ENCODE measurements at regions not wholly inside any gene's neighbourhood (a gene's known extent, or its start where the extent isn't known, plus 50 kb on each side); places are given as distances from the start of the nearest gene placed in this dataset.
"Not testable (repeated sequence)": the region's sequence is repeated elsewhere in the genome, so short reads cannot be mapped to it uniquely, and the experiment has no call there.

- Mint-ChIP-seq H3K36me3 (ENCODE audit: low read depth) (no peaks in the 10 kb centered on the region), H3K4me3 (no peak overlapping the region), H3K4me1 (no peaks in the 10 kb centered on the region), H3K9me3 (no peaks in the 10 kb centered on the region), H3K27ac (no peak overlapping the region), H3K27me3 (no peaks in the 10 kb centered on the region)
- no peak for ATAC-seq (replicated peaks)
Observed at GRCh38 chr4:149247164-149247563, 568.5 kb downstream of the IQCM start.

GRCh38 chr4:149245333-149245732, 570.3 kb downstream of the IQCM start:
- no peak overlapping the region for H3K27ac Mint-ChIP-seq
- no peak overlapping the region for H3K4me3 Mint-ChIP-seq
- no peaks in the 10 kb centered on the region for H3K36me3 Mint-ChIP-seq (ENCODE audit: low read depth)
- H3K4me1 Mint-ChIP-seq = no peaks in the 10 kb centered on the region
- no peak for ATAC-seq (replicated peaks)
- no peaks in the 10 kb centered on the region for H3K9me3 Mint-ChIP-seq
- no peaks in the 10 kb centered on the region for H3K27me3 Mint-ChIP-seq

GRCh38 chr4:149238097-149238496, 577.5 kb downstream of the IQCM start:
- Mint-ChIP-seq H3K36me3 (ENCODE audit: low read depth) (no peaks in the 10 kb centered on the region), H3K9me3 (no peaks in the 10 kb centered on the region), H3K27me3 (no peaks in the 10 kb centered on the region), H3K4me1 (no peaks in the 10 kb centered on the region), H3K27ac (no peak overlapping the region), H3K4me3 (no peak overlapping the region)
- ATAC-seq (replicated peaks) = no peak

GRCh38 chr4:149234798-149235197, 580.8 kb downstream of the IQCM start:
- Mint-ChIP-seq H3K27me3 (no peaks in the 10 kb centered on the region), H3K9me3 (no peaks in the 10 kb centered on the region), H3K27ac (no peak overlapping the region), H3K4me3 (no peak overlapping the region), H3K4me1 (no peaks in the 10 kb centered on the region), H3K36me3 (ENCODE audit: low read depth) (no peaks in the 10 kb centered on the region)
- no peak for ATAC-seq (replicated peaks)

- ATAC-seq (replicated peaks) = no peak
- Mint-ChIP-seq H3K9me3 (no peaks in the 10 kb centered on the region), H3K36me3 (ENCODE audit: low read depth) (no peaks in the 10 kb centered on the region), H3K27ac (no peak overlapping the region), H3K27me3 (no peaks in the 10 kb centered on the region), H3K4me1 (no peaks in the 10 kb centered on the region), H3K4me3 (no peak overlapping the region)
Observed at GRCh38 chr4:149223659-149224058, 592.0 kb downstream of the IQCM start.

- H3K27ac Mint-ChIP-seq = no peak overlapping the region
- H3K4me3 Mint-ChIP-seq = no peak overlapping the region
- no peaks in the 10 kb centered on the region for H3K4me1 Mint-ChIP-seq
- no peaks in the 10 kb centered on the region for H3K27me3 Mint-ChIP-seq
- no peak for ATAC-seq (replicated peaks)
- H3K9me3 Mint-ChIP-seq = no peaks in the 10 kb centered on the region
- no peaks in the 10 kb centered on the region for H3K36me3 Mint-ChIP-seq (ENCODE audit: low read depth)
Observed at GRCh38 chr4:149218672-149219071, 597.0 kb downstream of the IQCM start.

GRCh38 chr4:149214301-149214700, 601.3 kb downstream of the IQCM start:
- no peaks in the 10 kb centered on the region for H3K4me1 Mint-ChIP-seq
- no peaks in the 10 kb centered on the region for H3K9me3 Mint-ChIP-seq
- no peaks in the 10 kb centered on the region for H3K36me3 Mint-ChIP-seq (ENCODE audit: low read depth)
- no peak overlapping the region for H3K4me3 Mint-ChIP-seq
- no peak overlapping the region for H3K27ac Mint-ChIP-seq
- ATAC-seq (replicated peaks) = no peak
- H3K27me3 Mint-ChIP-seq = no peaks in the 10 kb centered on the region

- Mint-ChIP-seq H3K27me3 (no peaks in the 10 kb centered on the region), H3K9me3 (no peaks in the 10 kb centered on the region), H3K4me1 (no peaks in the 10 kb centered on the region), H3K36me3 (ENCODE audit: low read depth) (no peaks in the 10 kb centered on the region), H3K4me3 (no peak overlapping the region), H3K27ac (no peak overlapping the region)
- no peak for ATAC-seq (replicated peaks)
Observed at GRCh38 chr4:149211876-149212275, 603.8 kb downstream of the IQCM start.

GRCh38 chr4:149203256-149204001, 612.2 kb downstream of the IQCM start:
- H3K9me3 Mint-ChIP-seq = no peaks in the 10 kb centered on the region
- no peak overlapping the region for H3K4me3 Mint-ChIP-seq
- H3K36me3 Mint-ChIP-seq (ENCODE audit: low read depth) = no peaks in the 10 kb centered on the region
- no peak for ATAC-seq (replicated peaks)
- no peak overlapping the region for H3K27ac Mint-ChIP-seq
- no peaks in the 10 kb centered on the region for H3K27me3 Mint-ChIP-seq
- no peaks in the 10 kb centered on the region for H3K4me1 Mint-ChIP-seq

- no peaks in the 10 kb centered on the region for H3K36me3 Mint-ChIP-seq (ENCODE audit: low read depth)
- H3K27me3 Mint-ChIP-seq = no peaks in the 10 kb centered on the region
- no peak for ATAC-seq (replicated peaks)
- no peak overlapping the region for H3K4me3 Mint-ChIP-seq
- no peaks in the 10 kb centered on the region for H3K4me1 Mint-ChIP-seq
- H3K9me3 Mint-ChIP-seq = no peaks in the 10 kb centered on the region
- no peak overlapping the region for H3K27ac Mint-ChIP-seq
Observed at GRCh38 chr4:149202117-149202516, 613.5 kb downstream of the IQCM start.

GRCh38 chr4:149199594-149199993, 616.0 kb downstream of the IQCM start:
- ATAC-seq (replicated peaks) = no peak
- Mint-ChIP-seq H3K27me3 (no peaks in the 10 kb centered on the region), H3K27ac (no peak overlapping the region), H3K9me3 (no peaks in the 10 kb centered on the region), H3K4me1 (no peaks in the 10 kb centered on the region), H3K36me3 (ENCODE audit: low read depth) (no peaks in the 10 kb centered on the region), H3K4me3 (no peak overlapping the region)

- Mint-ChIP-seq H3K27me3 (no peaks in the 10 kb centered on the region), H3K27ac (no peak overlapping the region), H3K9me3 (no peaks in the 10 kb centered on the region), H3K4me1 (no peaks in the 10 kb centered on the region), H3K36me3 (ENCODE audit: low read depth) (no peaks in the 10 kb centered on the region), H3K4me3 (no peak overlapping the region)
- no peak for ATAC-seq (replicated peaks)
Observed at GRCh38 chr4:149194061-149194460, 621.6 kb downstream of the IQCM start.

- H3K27ac Mint-ChIP-seq = no peak overlapping the region
Observed at GRCh38 chr4:149187726-149188125, 627.9 kb downstream of the IQCM start.

GRCh38 chr4:149183638-149184037, 632.0 kb downstream of the IQCM start:
- Mint-ChIP-seq H3K27me3 (peaks cover 4% of the 10 kb centered on the region), H3K4me1 (no peaks in the 10 kb centered on the region), H3K4me3 (no peak overlapping the region), H3K36me3 (ENCODE audit: low read depth) (no peaks in the 10 kb centered on the region), H3K27ac (no peak overlapping the region), H3K9me3 (peaks cover 7% of the 10 kb centered on the region)
- ATAC-seq (replicated peaks) = no peak

More at GRCh38 chr4:149187726-149188125, 627.9 kb downstream of the IQCM start:
- Mint-ChIP-seq H3K9me3 (no peaks in the 10 kb centered on the region), H3K4me1 (no peaks in the 10 kb centered on the region), H3K36me3 (ENCODE audit: low read depth) (no peaks in the 10 kb centered on the region), H3K27me3 (no peaks in the 10 kb centered on the region), H3K4me3 (no peak overlapping the region)
- ATAC-seq (replicated peaks) = no peak

GRCh38 chr4:149181459-149181858, 634.2 kb downstream of the IQCM start:
- not testable (repeated sequence) for H3K36me3 Mint-ChIP-seq (ENCODE audit: low read depth)

GRCh38 chr4:149176039-149176438, 639.6 kb downstream of the IQCM start:
- Mint-ChIP-seq H3K4me3 (no peak overlapping the region), H3K36me3 (ENCODE audit: low read depth) (no peaks in the 10 kb centered on the region), H3K27me3 (peaks cover 8% of the 10 kb centered on the region), H3K9me3 (peaks cover 12% of the 10 kb centered on the region), H3K27ac (no peak overlapping the region), H3K4me1 (no peaks in the 10 kb centered on the region)
- ATAC-seq (replicated peaks) = no peak

More at GRCh38 chr4:149181459-149181858, 634.2 kb downstream of the IQCM start:
- peaks cover 12% of the 10 kb centered on the region for H3K9me3 Mint-ChIP-seq
- not testable (repeated sequence) for H3K27ac Mint-ChIP-seq; H3K4me1 Mint-ChIP-seq; H3K4me3 Mint-ChIP-seq; ATAC-seq (replicated peaks); H3K27me3 Mint-ChIP-seq

All from activated T-helper 17 cell treated with anti-CD3 and anti-CD28 coated beads, Interleukin-2, amount 50 U/mL, for 72 hours (primary cell).